HEK293T (cell line): ENCODE measurements at regions not wholly inside any gene's neighbourhood (a gene's known extent, or its start where the extent isn't known, plus 50 kb on each side); places are given as distances from the start of the nearest gene placed in this dataset.

Experiments used
- ARNT ChIP-seq: fragments of 450-650 bp; IDR thresholded peaks from 2 replicates; pipeline ENCODE4 v1.6.1; 2017; ENCODE audit warnings: mild to moderate bottlenecking
- FOXK2 ChIP-seq: fragments of 450-650 bp; IDR thresholded peaks from 2 replicates; pipeline ENCODE4 v1.6.1; 2016; ENCODE audit warnings: mild to moderate bottlenecking
- FOXM1 ChIP-seq: fragments of 450-650 bp; IDR thresholded peaks from 2 replicates; pipeline ENCODE4 v1.6.1; 2017; ENCODE audit warnings: mild to moderate bottlenecking, borderline replicate concordance
- HDGF ChIP-seq: fragments of 450-650 bp; IDR thresholded peaks from 2 replicates; pipeline ENCODE4 v1.6.1; 2017; ENCODE audit warnings: antibody characterized with exemption, borderline replicate concordance
- L3MBTL2 ChIP-seq: fragments of 450-650 bp; conservative IDR thresholded peaks from 2 replicates; pipeline ENCODE4 v1.6.1; 2016; ENCODE audit warnings: mild to moderate bottlenecking
- NFRKB ChIP-seq: fragments of 450-650 bp; IDR thresholded peaks from 2 replicates; pipeline ENCODE4 v1.6.1; 2016; ENCODE audit warnings: mild to moderate bottlenecking, moderate library complexity
- PKNOX1 ChIP-seq: fragments of 450-650 bp; IDR thresholded peaks from 2 replicates; pipeline ENCODE4 v1.6.1; 2016
- SP1 ChIP-seq: fragments of 450-650 bp; IDR thresholded peaks from 2 replicates; pipeline ENCODE4 v1.6.1; 2017
- SUZ12 ChIP-seq: fragments of 450-650 bp; IDR thresholded peaks from 2 replicates; pipeline ENCODE4 v1.6.1; 2016; ENCODE audit warnings: mild to moderate bottlenecking
- TARDBP ChIP-seq: fragments of 450-650 bp; IDR thresholded peaks from 2 replicates; pipeline ENCODE4 v1.6.1; 2016
- ZNF384 ChIP-seq: fragments of 450-650 bp; IDR thresholded peaks from 2 replicates; pipeline ENCODE4 v1.6.1; 2016

GRCh38 chr3:176172492-176172891 lies 1024.8 kb downstream of the TBL1XR1 start:
- TF ChIP-seq PKNOX1 (no peak), SUZ12 (no peak), FOXM1 (no peak), HDGF (no peak), NFRKB (no peak), TARDBP (no peak), L3MBTL2 (no peak), ARNT (no peak), ZNF384 (no peak), FOXK2 (no peak), SP1 (no peak)
